ENCODE measurements at regions not wholly inside any gene's neighbourhood (a gene's known extent, or its start where the extent isn't known, plus 50 kb on each side); places are given as distances from the start of the nearest gene placed in this dataset.

GRCh38 chr12:74900232-74900631 lies 309.4 kb downstream of the KCNC2 start:
- Histone ChIP-seq H2AFZ (ENCODE audit: low read length) (no peak overlapping the region), H3K36me3 (replicated peaks in 1 of 2; ENCODE audit: control insufficient read depth in 1 of 2, insufficient read depth in 2 of 2, low read length in 2 of 2) (no peaks in the 10 kb centered on the region), H3K9me3 (ENCODE audit: low read length) (no peaks in the 10 kb centered on the region), H4K20me1 (ENCODE audit: insufficient read depth, low read length) (no peaks in the 10 kb centered on the region), H3K27ac (ENCODE audit: extremely low read length, insufficient read depth, low read length) (no peak overlapping the region), H3K4me2 (ENCODE audit: low read depth, low read length) (no peak overlapping the region), H3K4me3 (replicated peaks in 1 of 3; ENCODE audit: insufficient read depth in 1 of 3, low read depth in 2 of 3, low read length in 3 of 3) (no peak overlapping the region), H3K9ac (ENCODE audit: insufficient read depth, low read depth, low read length) (no peak overlapping the region), H3K27me3 (ENCODE audit: control insufficient read depth in 1 of 2, insufficient read depth in 2 of 2, low read length in 2 of 2) (no peaks in the 10 kb centered on the region; a peak in 1 of 5 replicates), H3K4me1 (ENCODE audit: insufficient read depth, low read length) (no peaks in the 10 kb centered on the region), H3K79me2 (ENCODE audit: insufficient read depth, low read length) (no peaks in the 10 kb centered on the region)
- in situ Hi-C loops (cut with HindIII; ENCODE audit: extremely low pct_ligation_motif_present, low pct_unique_long_range_greater_than_20kb) = no loop called here
- ChIA-PET POLR2A (no interaction called here), CTCF (ENCODE audit: low intra/inter-chr PET ratio, low total read pairs) (no interaction called here)
- no peak for DNase-seq (ENCODE audit: low spot score)
- no peak for ATAC-seq
- TF ChIP-seq NCOA5 (CRISPR knock-in tag; IDR thresholded peaks at IDR 0.05) = no peak
- FAIRE-seq = no peak
- WGBS (ENCODE audit: low lambda C conversion rate) = 14% methylated on average over 4 of the region's 4 CpGs
- BruUV-seq (replicated peaks) = no TSS peak
- intact Hi-C loops (cut with micrococcal nuclease; ENCODE audit: unreplicated experiment) = loop anchor here (10.0 kb wide), 1 partner anchor 95 kb away; no protein-coding TSS in a partner anchor

GRCh38 chr12:74903522-74903921 lies 306.1 kb downstream of the KCNC2 start:
- Histone ChIP-seq H3K4me1 (ENCODE audit: insufficient read depth, low read length) (no peaks in the 10 kb centered on the region), H3K27me3 (ENCODE audit: control insufficient read depth in 1 of 2, insufficient read depth in 2 of 2, low read length in 2 of 2) (no peaks in the 10 kb centered on the region; a peak in 1 of 5 replicates), H3K9me3 (ENCODE audit: low read length) (no peaks in the 10 kb centered on the region), H2AFZ (ENCODE audit: low read length) (no peak overlapping the region), H3K9ac (ENCODE audit: insufficient read depth, low read depth, low read length) (no peak overlapping the region), H3K4me3 (replicated peaks in 1 of 3; ENCODE audit: insufficient read depth in 1 of 3, low read depth in 2 of 3, low read length in 3 of 3) (no peak overlapping the region), H3K36me3 (replicated peaks in 1 of 2; ENCODE audit: control insufficient read depth in 1 of 2, insufficient read depth in 2 of 2, low read length in 2 of 2) (no peaks in the 10 kb centered on the region), H3K79me2 (ENCODE audit: insufficient read depth, low read length) (no peaks in the 10 kb centered on the region), H3K4me2 (ENCODE audit: low read depth, low read length) (no peak overlapping the region), H4K20me1 (ENCODE audit: insufficient read depth, low read length) (no peaks in the 10 kb centered on the region), H3K27ac (ENCODE audit: extremely low read length, insufficient read depth, low read length) (no peak overlapping the region)
- FAIRE-seq (no peak), DNase-seq (ENCODE audit: low spot score) (peak; percentile 9), ATAC-seq (no peak; the same call in 2 of the 3 replicates)
- BruUV-seq (replicated peaks) = no TSS peak
- CTCF ChIA-PET (ENCODE audit: low intra/inter-chr PET ratio, low total read pairs) = no interaction called here
- in situ Hi-C loops (cut with HindIII; ENCODE audit: extremely low pct_ligation_motif_present, low pct_unique_long_range_greater_than_20kb) = no loop called here
- POLR2A ChIA-PET = no interaction called here
- TF ChIP-seq CTCF (CRISPR knock-in tag; IDR thresholded peaks at IDR 0.05) (peak; percentile 26; the same call in 1 of the 2 replicates), ZNF333 (CRISPR knock-in tag; IDR thresholded peaks at IDR 0.05; ENCODE audit: borderline replicate concordance) (no peak), PHF20 (CRISPR knock-in tag; IDR thresholded peaks at IDR 0.05) (no peak), ZNF576 (CRISPR knock-in tag; IDR thresholded peaks at IDR 0.05) (no peak), ZNF776 (CRISPR knock-in tag; IDR thresholded peaks at IDR 0.05) (no peak), KDM4B (CRISPR knock-in tag; IDR thresholded peaks at IDR 0.05) (no peak), ZNF672 (CRISPR knock-in tag; IDR thresholded peaks at IDR 0.05) (no peak)
- intact Hi-C loops (cut with micrococcal nuclease; ENCODE audit: unreplicated experiment) = loop anchor here (10.0 kb wide), 1 partner anchor 99 kb away; no protein-coding TSS in a partner anchor
- 0% methylated on average over 1 of the region's 1 CpG for WGBS (ENCODE audit: low lambda C conversion rate)

Measured in HepG2 (cell line).